AG09309 (cell line): ENCODE measurements at regions not wholly inside any gene's neighbourhood (a gene's known extent, or its start where the extent isn't known, plus 50 kb on each side); places are given as distances from the start of the nearest gene placed in this dataset.

Experiments used
- DNase-seq: peaks from one replicate; pipeline ENCODE4 v3.0.0-alpha.2; 2010; ENCODE audit warnings: low read depth
- H3K4me3 ChIP-seq: 2 replicates; pipeline ENCODE4 v1.5.1; 2011; ENCODE audit warnings: mild to moderate bottlenecking, low read depth, low read length, moderate library complexity; ENCODE audit not compliant: control insufficient read depth
- CTCF ChIP-seq: IDR thresholded peaks from 2 replicates; pipeline ENCODE4 v1.5.1; 2011; ENCODE audit warnings: mild to moderate bottlenecking, low read depth, low read length, inconsistent platforms; ENCODE audit not compliant: insufficient read depth, control insufficient read depth; ENCODE audit errors: missing control alignments

- no peak overlapping the region for H3K4me3 ChIP-seq
- DNase-seq: no peak
- TF ChIP-seq CTCF: no peak
Observed at GRCh38 chr20:57866250-57867106, 156.7 kb upstream of the PMEPA1 start.

GRCh38 chr20:57865266-57865665, 155.5 kb upstream of the PMEPA1 start:
- DNase-seq: no peak
- H3K4me3 ChIP-seq: no peak overlapping the region
- TF ChIP-seq CTCF: no peak

- H3K4me3 ChIP-seq: no peak overlapping the region
- DNase-seq: no peak
- TF ChIP-seq CTCF: no peak
Observed at GRCh38 chr20:57860576-57860975, 150.8 kb upstream of the PMEPA1 start.

GRCh38 chr20:57857969-57858368, 148.2 kb upstream of the PMEPA1 start:
- DNase-seq: no peak
- no peak for TF ChIP-seq CTCF
- H3K4me3 ChIP-seq: no peak overlapping the region

- no peak for TF ChIP-seq CTCF
- no peak overlapping the region for H3K4me3 ChIP-seq
- DNase-seq: no peak
Observed at GRCh38 chr20:57857118-57857517, 147.3 kb upstream of the PMEPA1 start.

GRCh38 chr20:57856658-57857057, 146.8 kb upstream of the PMEPA1 start:
- DNase-seq: no peak
- no peak overlapping the region for H3K4me3 ChIP-seq
- no peak for TF ChIP-seq CTCF

GRCh38 chr20:57851796-57852195, 142.0 kb upstream of the PMEPA1 start:
- no peak for TF ChIP-seq CTCF
- no peak overlapping the region for H3K4me3 ChIP-seq
- DNase-seq: peak; percentile 25
